A673 (cell line): ENCODE measurements at regions not wholly inside any gene's neighbourhood (a gene's known extent, or its start where the extent isn't known, plus 50 kb on each side); places are given as distances from the start of the nearest gene placed in this dataset.

ENCODE experiments used
- BruUV-seq: library from RNA; stranded (reverse); fragments of 400-500 nt; replicated peaks from 2 replicates; lab custom pipeline; 2021; lab: Mats Ljungman, UMichigan
- CTCF ChIA-PET: fragments of 300-600 bp; sonication (Branson Sonifier 250); formaldehyde crosslinking; loops from one replicate; lab custom pipeline; 2022; ENCODE audit warnings: antibody characterized with exemption; lab: Charles Lee
- POLR2A ChIA-PET: fragments of 300-600 bp; sonication (Branson Sonifier 250); formaldehyde crosslinking; loops from one replicate; lab custom pipeline; 2022; ENCODE audit warnings: antibody characterized with exemption; ENCODE audit not compliant: low non-redundant PET; lab: Charles Lee
- DNase-seq: peaks from one replicate; pipeline ENCODE4 v3.0.0-alpha.2; 2015; ENCODE audit warnings: low spot score
- H3K27ac ChIP-seq: fragments of 200-600 bp; sonication (generic); 2 replicates; pipeline ENCODE4 v1.5.1; 2016; ENCODE audit warnings: mixed run types, low read depth, mild to moderate bottlenecking, mixed read lengths, antibody characterized with exemption, low read length; ENCODE audit not compliant: poor library complexity, severe bottlenecking
- H3K27me3 ChIP-seq: fragments of 200-600 bp; sonication (generic); replicated peaks from 2 replicates; pipeline ENCODE4 v1.6.1; 2017; ENCODE audit warnings: mixed run types, low read depth, mild to moderate bottlenecking, mixed read lengths, antibody characterized with exemption, low read length; ENCODE audit not compliant: insufficient read depth, poor library complexity
- H3K36me3 ChIP-seq: fragments of 200-600 bp; sonication (generic); 2 replicates; pipeline ENCODE4 v1.6.1; 2016; ENCODE audit warnings: mixed run types, mild to moderate bottlenecking, mixed read lengths, antibody characterized with exemption, low read length; ENCODE audit not compliant: insufficient read depth, poor library complexity, severe bottlenecking
- H3K4me1 ChIP-seq: fragments of 200-600 bp; sonication (generic); 2 replicates; pipeline ENCODE4 v1.6.1; 2017; ENCODE audit warnings: mixed run types, mild to moderate bottlenecking, mixed read lengths, antibody characterized with exemption, low read length; ENCODE audit not compliant: insufficient read depth, poor library complexity, severe bottlenecking
- H3K4me3 ChIP-seq: fragments of 200-600 bp; sonication (generic); 2 replicates; pipeline ENCODE4 v1.5.1; 2016; ENCODE audit warnings: low read depth, mixed run types, mild to moderate bottlenecking, mixed read lengths, low read length; ENCODE audit not compliant: poor library complexity, severe bottlenecking
- H3K9me3 ChIP-seq: fragments of 200-600 bp; sonication (generic); 2 replicates; pipeline ENCODE4 v1.6.1; 2016; ENCODE audit warnings: mixed run types, low read depth, mild to moderate bottlenecking, mixed read lengths, antibody characterized with exemption, low read length; ENCODE audit not compliant: poor library complexity, severe bottlenecking
- CTCF ChIP-seq: fragments of 300-800, 200-600 bp; sonication (generic); conservative IDR thresholded peaks from 2 replicates; pipeline ENCODE4 v1.5.1; 2017; ENCODE audit warnings: low read depth, mild to moderate bottlenecking, antibody characterized with exemption, low read length, moderate library complexity, mixed read lengths
- EZH2 ChIP-seq: fragments of 200-600 bp; sonication (generic); IDR thresholded peaks from 2 replicates; pipeline ENCODE4 v1.6.1; 2017; ENCODE audit warnings: borderline replicate concordance, low read depth, mild to moderate bottlenecking, mixed read lengths, antibody characterized with exemption, low read length; ENCODE audit not compliant: poor library complexity, severe bottlenecking
- intact Hi-C: fragments of 100-400 bp; cut with micrococcal nuclease; formaldehyde crosslinking; loops from one replicate; pipeline ENCODE4 v1.10.0; 2022; ENCODE audit not compliant: unreplicated experiment

- Histone ChIP-seq H3K9me3 (no peaks in the 10 kb centered on the region), H3K27ac (no peak overlapping the region), H3K4me1 (no peaks in the 10 kb centered on the region), H3K36me3 (no peaks in the 10 kb centered on the region), H3K4me3 (no peak overlapping the region), H3K27me3 (no peaks in the 10 kb centered on the region)
- intact Hi-C loops = no loop called here
- CTCF ChIA-PET = no interaction called here
- TF ChIP-seq CTCF (no peak), EZH2 (no peak)
- POLR2A ChIA-PET = no interaction called here
- no TSS peak for BruUV-seq
- no peak for DNase-seq
Measured at GRCh38 chr4:154999950-155000578, 208.4 kb upstream of the NPY2R start.

GRCh38 chr4:155001251-155001650, 207.2 kb upstream of the NPY2R start:
- POLR2A ChIA-PET = no interaction called here
- no peaks in the 10 kb centered on the region for H3K4me1 ChIP-seq
- intact Hi-C loops = no loop called here
- DNase-seq = no peak
- no peak overlapping the region for H3K4me3 ChIP-seq
- no peak overlapping the region for H3K27ac ChIP-seq
- CTCF ChIA-PET = no interaction called here
- BruUV-seq = no TSS peak
- no peaks in the 10 kb centered on the region for H3K27me3 ChIP-seq
- no peaks in the 10 kb centered on the region for H3K9me3 ChIP-seq
- no peak for TF ChIP-seq EZH2
- TF ChIP-seq CTCF = no peak
- H3K36me3 ChIP-seq = no peaks in the 10 kb centered on the region

- H3K4me1 ChIP-seq = peaks cover 4% of the 10 kb centered on the region
- H3K27ac ChIP-seq = no peak overlapping the region
- H3K4me3 ChIP-seq = no peak overlapping the region
- no peaks in the 10 kb centered on the region for H3K27me3 ChIP-seq
- ChIA-PET CTCF (no interaction called here), POLR2A (no interaction called here)
- no peak for DNase-seq
- intact Hi-C loops = no loop called here
- H3K36me3 ChIP-seq = no peaks in the 10 kb centered on the region
- H3K9me3 ChIP-seq = no peaks in the 10 kb centered on the region
- BruUV-seq = no TSS peak
- TF ChIP-seq EZH2 (no peak), CTCF (no peak)
Measured at GRCh38 chr4:155005395-155006090, 202.9 kb upstream of the NPY2R start.
